ENCODE measurements at regions not wholly inside any gene's neighbourhood (a gene's known extent, or its start where the extent isn't known, plus 50 kb on each side); places are given as distances from the start of the nearest gene placed in this dataset.

DNA sequence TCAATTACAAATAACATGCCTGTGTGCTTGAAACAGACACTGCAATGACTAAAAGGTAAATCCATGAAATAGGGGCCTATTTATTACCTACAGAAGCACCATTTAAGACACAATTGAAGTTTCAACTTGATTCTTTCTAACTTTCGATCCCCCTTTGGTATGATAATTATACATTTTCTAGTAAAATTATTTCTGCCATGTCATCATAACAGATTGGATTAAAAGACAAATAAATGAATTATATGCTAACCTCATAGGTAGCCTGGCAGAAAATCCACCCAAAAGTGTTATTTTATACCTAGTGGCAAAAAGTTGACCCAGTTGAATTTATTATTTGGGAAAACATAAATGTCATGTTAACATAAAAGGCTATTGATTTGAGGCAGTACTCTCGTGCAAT lies 241.1 kb downstream of the RAB38 start:
- Mint-ChIP-seq H3K36me3 (ENCODE audit: insufficient read depth in 1 of 3, low read depth in 3 of 3) (no peaks in the 10 kb centered on the region; a peak in 1 of 7 replicates), H3K4me1 (no peaks in the 10 kb centered on the region)
- WGBS (ENCODE audit: extremely low coverage, insufficient read length, low lambda C conversion rate), result no CpG with 5 or more reads among the region's 2 CpGs

More for the DNA sequence above, 241.1 kb downstream of the RAB38 start:
- Histone ChIP-seq H3K79me2 (ENCODE audit: insufficient read depth, low read length) (no peaks in the 10 kb centered on the region), H2BK15ac (ENCODE audit: low read depth, low read length) (no peak overlapping the region), H3K4me2 (ENCODE audit: insufficient read depth, insufficient read length, low read length) (no peak overlapping the region), H2BK120ac (ENCODE audit: low read depth, low read length, poor library complexity, severe bottlenecking) (no peak overlapping the region), H3K27ac (ENCODE audit: insufficient read length, low read depth, low read length) (no peak overlapping the region), H4K91ac (ENCODE audit: insufficient read length, low read depth, low read length) (no peak overlapping the region), H3K4ac (ENCODE audit: low read depth, low read length) (no peak overlapping the region), H4K8ac (replicated peaks; ENCODE audit: insufficient read length, low read depth, low read length) (no peak overlapping the region), H3K9ac (ENCODE audit: extremely low read depth, insufficient read length, low read length) (no peak overlapping the region), H2BK20ac (ENCODE audit: low read depth, low read length, poor library complexity, severe bottlenecking) (no peak overlapping the region), H3K79me1 (ENCODE audit: insufficient read depth, low read depth, low read length, poor library complexity, severe bottlenecking) (no peaks in the 10 kb centered on the region), H2BK12ac (ENCODE audit: insufficient read length, low read depth, low read length) (no peak overlapping the region), H2AFZ (ENCODE audit: low read length) (no peak overlapping the region), H3K18ac (ENCODE audit: insufficient read length, low read depth, low read length) (no peak overlapping the region), H3K56ac (ENCODE audit: insufficient read length, low read depth, low read length) (no peak overlapping the region), H2BK5ac (ENCODE audit: insufficient read length, low read length) (no peak overlapping the region), H4K5ac (ENCODE audit: insufficient read length, low read depth, low read length) (no peak overlapping the region), H3K9me3 (ENCODE audit: control insufficient read depth, low read depth, low read length) (no peaks in the 10 kb centered on the region), H3K27me3 (ENCODE audit: insufficient read depth, low read length) (no peaks in the 10 kb centered on the region), H4K20me1 (ENCODE audit: control insufficient read depth, insufficient read depth, insufficient read length) (no peaks in the 10 kb centered on the region), H3T11ph (ENCODE audit: low read length) (no peak overlapping the region), H3K23me2 (ENCODE audit: insufficient read length, low read depth, low read length, poor library complexity, severe bottlenecking) (no peaks in the 10 kb centered on the region), H3K4me1 (ENCODE audit: insufficient read depth, low read length) (no peaks in the 10 kb centered on the region), H2AK5ac (ENCODE audit: insufficient read length, low read length) (no peak overlapping the region), H3K23ac (ENCODE audit: insufficient read length, low read depth, low read length) (no peak overlapping the region), H3K14ac (ENCODE audit: insufficient read depth, low read length) (no peak overlapping the region)
- Mint-ChIP-seq H3K4me3 (no peak overlapping the region), H3K9me3 (no peaks in the 10 kb centered on the region; a peak in 1 of 5 replicates), H3K27me3 (ENCODE audit: low read depth) (no peaks in the 10 kb centered on the region), H3K27ac (no peak overlapping the region)
- DNase-seq, result no peak
- TF ChIP-seq, protein P1, sequence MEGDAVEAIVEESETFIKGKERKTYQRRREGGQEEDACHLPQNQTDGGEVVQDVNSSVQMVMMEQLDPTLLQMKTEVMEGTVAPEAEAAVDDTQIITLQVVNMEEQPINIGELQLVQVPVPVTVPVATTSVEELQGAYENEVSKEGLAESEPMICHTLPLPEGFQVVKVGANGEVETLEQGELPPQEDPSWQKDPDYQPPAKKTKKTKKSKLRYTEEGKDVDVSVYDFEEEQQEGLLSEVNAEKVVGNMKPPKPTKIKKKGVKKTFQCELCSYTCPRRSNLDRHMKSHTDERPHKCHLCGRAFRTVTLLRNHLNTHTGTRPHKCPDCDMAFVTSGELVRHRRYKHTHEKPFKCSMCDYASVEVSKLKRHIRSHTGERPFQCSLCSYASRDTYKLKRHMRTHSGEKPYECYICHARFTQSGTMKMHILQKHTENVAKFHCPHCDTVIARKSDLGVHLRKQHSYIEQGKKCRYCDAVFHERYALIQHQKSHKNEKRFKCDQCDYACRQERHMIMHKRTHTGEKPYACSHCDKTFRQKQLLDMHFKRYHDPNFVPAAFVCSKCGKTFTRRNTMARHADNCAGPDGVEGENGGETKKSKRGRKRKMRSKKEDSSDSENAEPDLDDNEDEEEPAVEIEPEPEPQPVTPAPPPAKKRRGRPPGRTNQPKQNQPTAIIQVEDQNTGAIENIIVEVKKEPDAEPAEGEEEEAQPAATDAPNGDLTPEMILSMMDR (conservative IDR thresholded peaks at IDR 0.05), result no peak

Measured in H9 (cell line).